HEK293 (cell line): ENCODE measurements at regions not wholly inside any gene's neighbourhood (a gene's known extent, or its start where the extent isn't known, plus 50 kb on each side); places are given as distances from the start of the nearest gene placed in this dataset.

ENCODE experiments used
- CTCF ChIA-PET: fragments of 350-600 bp; formaldehyde crosslinking; extraction: SDS; loops from one replicate; lab custom pipeline; 2021; ENCODE audit warnings: antibody characterized with exemption; lab: Yijun Ruan, JAX
- POLR2A ChIA-PET: fragments of 300-600 bp; formaldehyde crosslinking; extraction: SDS; loops from one replicate; lab custom pipeline; 2020; ENCODE audit warnings: antibody characterized with exemption, inconsistent platforms; lab: Yijun Ruan, JAX
- H3K27ac ChIP-seq: fragments of 200-500 bp; sonication (Bioruptor generic); 2 replicates; pipeline ENCODE4 v1.5.1; 2014; ENCODE audit warnings: low read depth, low read length, control low read depth, inconsistent platforms; ENCODE audit errors: extremely low read depth
- H3K36me3 ChIP-seq, 2 experiments: fragments of 200-500 bp in 1 of 2; sonication (Bioruptor generic) in 1 of 2; 1 replicate in 1 of 2; 2 replicates in 1 of 2; pipeline ENCODE4 v1.5.1; 2014 to 2017; ENCODE audit warnings: inconsistent platforms in 2 of 2, low read length in 2 of 2; ENCODE audit not compliant: control insufficient read depth in 2 of 2, insufficient read depth in 1 of 2
- H3K4me1 ChIP-seq: fragments of 200-500 bp; sonication (Bioruptor generic); 2 replicates; pipeline ENCODE4 v1.5.1; 2014; ENCODE audit warnings: mild to moderate bottlenecking, low read length, inconsistent platforms; ENCODE audit not compliant: control insufficient read depth, insufficient read depth
- H3K4me3 ChIP-seq: 2 replicates; pipeline ENCODE4 v1.5.1; 2011; ENCODE audit warnings: low read depth, mild to moderate bottlenecking, control low read depth, low read length, moderate library complexity
- H3K9me3 ChIP-seq: fragments of 200-500 bp; sonication (Bioruptor generic); 2 replicates; pipeline ENCODE4 v1.5.1; 2014; ENCODE audit warnings: low read depth, low read length, inconsistent platforms; ENCODE audit not compliant: control insufficient read depth, insufficient read depth
- GLIS1 ChIP-seq: fragments of 450-650 bp; formaldehyde crosslinking; IDR thresholded peaks from 2 replicates; pipeline ENCODE4 v1.5.1; 2016; ENCODE audit warnings: missing biosample characterization, missing genetic modification characterization
- KLF1 ChIP-seq: fragments of 450-650 bp; formaldehyde crosslinking; IDR thresholded peaks from 2 replicates; pipeline ENCODE4 v1.5.1; 2016; ENCODE audit warnings: missing biosample characterization, missing genetic modification characterization
- RBAK ChIP-seq: fragments of 450-650 bp; formaldehyde crosslinking; IDR thresholded peaks from 2 replicates; pipeline ENCODE4 v1.5.1; 2016; ENCODE audit warnings: missing biosample characterization, missing genetic modification characterization
- REPIN1 ChIP-seq: fragments of 450-650 bp; formaldehyde crosslinking; IDR thresholded peaks from 2 replicates; pipeline ENCODE4 v1.5.1; 2017; ENCODE audit warnings: missing biosample characterization, missing genetic modification characterization, low read depth
- SETDB1 ChIP-seq: IDR thresholded peaks from one replicate; pipeline ENCODE4 v1.6.1; 2017; ENCODE audit warnings: mild to moderate bottlenecking, low read length, moderate library complexity, mixed read lengths; ENCODE audit not compliant: insufficient read length
- TRIM28 ChIP-seq: IDR thresholded peaks from 2 replicates; pipeline ENCODE4 v1.6.1; 2011; ENCODE audit warnings: low read length, control low read depth, borderline replicate concordance
- WT1 ChIP-seq: fragments of 450-650 bp; formaldehyde crosslinking; IDR thresholded peaks from 2 replicates; pipeline ENCODE4 v1.5.1; 2016; ENCODE audit warnings: missing biosample characterization, missing genetic modification characterization
- ZFP69B ChIP-seq: fragments of 450-650 bp; formaldehyde crosslinking; IDR thresholded peaks from 2 replicates; pipeline ENCODE4 v1.5.1; 2016; ENCODE audit warnings: missing biosample characterization, missing genetic modification characterization
- ZIC2 ChIP-seq: fragments of 450-650 bp; formaldehyde crosslinking; IDR thresholded peaks from 2 replicates; pipeline ENCODE4 v1.5.1; 2016; ENCODE audit warnings: missing biosample characterization, missing genetic modification characterization
- ZNF324 ChIP-seq: fragments of 450-650 bp; formaldehyde crosslinking; IDR thresholded peaks from 2 replicates; pipeline ENCODE4 v1.5.1; 2016; ENCODE audit warnings: missing biosample characterization, missing genetic modification characterization
- ZNF341 ChIP-seq: fragments of 450-650 bp; formaldehyde crosslinking; IDR thresholded peaks from 2 replicates; pipeline ENCODE4; 2016; ENCODE audit warnings: low read depth, missing biosample characterization, missing genetic modification characterization
- ZNF354C ChIP-seq: fragments of 450-650 bp; formaldehyde crosslinking; IDR thresholded peaks from 2 replicates; pipeline ENCODE4 v1.5.1; 2016; ENCODE audit warnings: missing biosample characterization, missing genetic modification characterization, low read depth, borderline replicate concordance
- ZNF426 ChIP-seq: fragments of 450-650 bp; formaldehyde crosslinking; IDR thresholded peaks from 2 replicates; pipeline ENCODE4 v1.5.1; 2017; ENCODE audit warnings: missing biosample characterization, missing genetic modification characterization, mild to moderate bottlenecking, inconsistent platforms, moderate library complexity
- ZNF629 ChIP-seq: fragments of 450-650 bp; formaldehyde crosslinking; IDR thresholded peaks from 2 replicates; pipeline ENCODE4 v1.5.1; 2017; ENCODE audit warnings: missing biosample characterization, missing genetic modification characterization
- ZNF707 ChIP-seq: fragments of 450-650 bp; formaldehyde crosslinking; IDR thresholded peaks from 2 replicates; pipeline ENCODE4 v1.5.1; 2016; ENCODE audit warnings: missing biosample characterization, missing genetic modification characterization
- ZNF830 ChIP-seq: fragments of 450-650 bp; IDR thresholded peaks from 2 replicates; pipeline ENCODE4 v1.5.0; 2018; ENCODE audit warnings: missing biosample characterization, missing genetic modification characterization, low read depth, mild to moderate bottlenecking, moderate library complexity
- ZNF843 ChIP-seq: fragments of 450-650 bp; formaldehyde crosslinking; IDR thresholded peaks from 2 replicates; pipeline ENCODE4 v1.5.1; 2016; ENCODE audit warnings: missing biosample characterization, missing genetic modification characterization
- TF ChIP-seq, protein P1 (sequence below): fragments of 450-650 bp; IDR thresholded peaks from 2 replicates; pipeline ENCODE4 v1.5.1; 2018; ENCODE audit warnings: missing biosample characterization, mild to moderate bottlenecking, missing genetic modification characterization
- TF ChIP-seq, protein P2 (sequence below): fragments of 450-650 bp; formaldehyde crosslinking; IDR thresholded peaks from 2 replicates; pipeline ENCODE4 v1.5.0; 2017; ENCODE audit warnings: missing biosample characterization, missing genetic modification characterization, borderline replicate concordance

DNA sequence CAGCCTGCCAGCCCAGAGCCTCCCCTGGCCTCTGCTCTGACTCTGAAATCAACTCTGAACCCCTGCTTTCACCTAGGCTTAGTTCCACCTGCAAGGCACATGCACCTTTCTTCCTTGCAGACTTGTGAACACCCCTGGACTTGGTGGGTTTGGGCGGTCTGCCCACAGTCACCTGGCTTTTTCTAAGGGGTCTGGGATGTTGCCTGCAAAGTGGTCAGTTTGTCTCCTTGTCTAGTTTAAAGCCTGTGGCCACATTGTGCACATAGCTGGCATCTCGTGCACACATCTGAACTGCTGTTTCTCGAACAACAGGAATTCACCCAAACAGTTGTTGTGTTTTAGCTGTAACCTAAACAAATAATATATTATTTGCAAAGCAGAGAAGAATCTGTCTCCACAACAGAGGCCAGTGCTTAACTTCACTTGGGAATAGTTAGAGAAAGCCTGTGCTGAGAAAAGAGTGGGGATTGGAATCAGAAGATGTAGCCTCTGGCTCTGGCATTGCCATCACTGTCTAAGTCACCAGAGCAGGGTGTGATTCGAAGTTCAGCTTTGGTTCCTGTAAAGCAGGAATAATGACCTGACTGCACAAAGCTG is 108.5 kb downstream of the TMEM18 start:
- no peaks in the 10 kb centered on the region for H3K36me3 ChIP-seq
- CTCF ChIA-PET: interaction anchor here (1.1 to 1.9 kb wide), 2 partner anchors 67 to 70 kb away, joined by 4 to 7 read pairs; no protein-coding TSS in a partner anchor
- H3K4me3 ChIP-seq: no peak overlapping the region
- POLR2A ChIA-PET: no interaction called here
- no peak overlapping the region for H3K27ac ChIP-seq
- no peaks in the 10 kb centered on the region for H3K9me3 ChIP-seq
- TF ChIP-seq ZIC2 (tag by site-specific recombination): no peak
- TF ChIP-seq ZFP69B (tag by site-specific recombination): no peak
- TF ChIP-seq ZNF830: no peak
- TF ChIP-seq, protein P1, sequence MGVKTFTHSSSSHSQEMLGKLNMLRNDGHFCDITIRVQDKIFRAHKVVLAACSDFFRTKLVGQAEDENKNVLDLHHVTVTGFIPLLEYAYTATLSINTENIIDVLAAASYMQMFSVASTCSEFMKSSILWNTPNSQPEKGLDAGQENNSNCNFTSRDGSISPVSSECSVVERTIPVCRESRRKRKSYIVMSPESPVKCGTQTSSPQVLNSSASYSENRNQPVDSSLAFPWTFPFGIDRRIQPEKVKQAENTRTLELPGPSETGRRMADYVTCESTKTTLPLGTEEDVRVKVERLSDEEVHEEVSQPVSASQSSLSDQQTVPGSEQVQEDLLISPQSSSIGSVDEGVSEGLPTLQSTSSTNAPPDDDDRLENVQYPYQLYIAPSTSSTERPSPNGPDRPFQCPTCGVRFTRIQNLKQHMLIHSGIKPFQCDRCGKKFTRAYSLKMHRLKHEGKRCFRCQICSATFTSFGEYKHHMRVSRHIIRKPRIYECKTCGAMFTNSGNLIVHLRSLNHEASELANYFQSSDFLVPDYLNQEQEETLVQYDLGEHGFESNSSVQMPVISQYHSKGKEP: no peak
- no peak for TF ChIP-seq REPIN1 (tag by site-specific recombination)
- TF ChIP-seq KLF1 (tag by site-specific recombination): no peak
- TF ChIP-seq ZNF324: no peak
- no peak for TF ChIP-seq ZNF354C
- TF ChIP-seq, protein P2, sequence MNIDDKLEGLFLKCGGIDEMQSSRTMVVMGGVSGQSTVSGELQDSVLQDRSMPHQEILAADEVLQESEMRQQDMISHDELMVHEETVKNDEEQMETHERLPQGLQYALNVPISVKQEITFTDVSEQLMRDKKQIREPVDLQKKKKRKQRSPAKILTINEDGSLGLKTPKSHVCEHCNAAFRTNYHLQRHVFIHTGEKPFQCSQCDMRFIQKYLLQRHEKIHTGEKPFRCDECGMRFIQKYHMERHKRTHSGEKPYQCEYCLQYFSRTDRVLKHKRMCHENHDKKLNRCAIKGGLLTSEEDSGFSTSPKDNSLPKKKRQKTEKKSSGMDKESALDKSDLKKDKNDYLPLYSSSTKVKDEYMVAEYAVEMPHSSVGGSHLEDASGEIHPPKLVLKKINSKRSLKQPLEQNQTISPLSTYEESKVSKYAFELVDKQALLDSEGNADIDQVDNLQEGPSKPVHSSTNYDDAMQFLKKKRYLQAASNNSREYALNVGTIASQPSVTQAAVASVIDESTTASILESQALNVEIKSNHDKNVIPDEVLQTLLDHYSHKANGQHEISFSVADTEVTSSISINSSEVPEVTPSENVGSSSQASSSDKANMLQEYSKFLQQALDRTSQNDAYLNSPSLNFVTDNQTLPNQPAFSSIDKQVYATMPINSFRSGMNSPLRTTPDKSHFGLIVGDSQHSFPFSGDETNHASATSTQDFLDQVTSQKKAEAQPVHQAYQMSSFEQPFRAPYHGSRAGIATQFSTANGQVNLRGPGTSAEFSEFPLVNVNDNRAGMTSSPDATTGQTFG: no peak
- peaks cover 4% of the 10 kb centered on the region for H3K4me1 ChIP-seq

- Histone ChIP-seq H3K4me3 (no peak overlapping the region), H3K4me1 (peaks cover 4% of the 10 kb centered on the region), H3K36me3 (no peaks in the 10 kb centered on the region), H3K9me3 (no peaks in the 10 kb centered on the region), H3K27ac (no peak overlapping the region; the same call in 1 of the 2 replicates)
- CTCF ChIA-PET: interaction anchor here (1.1 to 1.9 kb wide), 2 partner anchors 68 to 71 kb away, joined by 4 to 7 read pairs; no protein-coding TSS in a partner anchor
- POLR2A ChIA-PET: no interaction called here
- no peak for TF ChIP-seq RBAK
- TF ChIP-seq ZNF843: peak; percentile 27; the same call in 1 of the 2 replicates
- TF ChIP-seq WT1 (tag by site-specific recombination): peak; percentile 25; the same call in 1 of the 2 replicates
- TF ChIP-seq GLIS1 (tag by site-specific recombination): peak; percentile 67
- TF ChIP-seq ZNF629 (tag by site-specific recombination): peak; percentile 69
- no peak for TF ChIP-seq ZNF426 (tag by site-specific recombination)
- TF ChIP-seq ZNF707 (tag by site-specific recombination): no peak
- peak; percentile 85 for TF ChIP-seq TRIM28
- TF ChIP-seq SETDB1: peak; percentile 38
- TF ChIP-seq ZNF341 (tag by site-specific recombination): peak; percentile 59
These were observed 109.2 kb downstream of the TMEM18 start for GRCh38 chr2:567865-568638.
